SKM-1 (cell line): ENCODE measurements at regions not wholly inside any gene's neighbourhood (a gene's known extent, or its start where the extent isn't known, plus 50 kb on each side); places are given as distances from the start of the nearest gene placed in this dataset.

Source experiments
- DNase-seq: peaks from one replicate; lab custom pipeline; 2025; ENCODE audit not compliant: unreplicated experiment; lab: John Stamatoyannopoulos, UW

DNA sequence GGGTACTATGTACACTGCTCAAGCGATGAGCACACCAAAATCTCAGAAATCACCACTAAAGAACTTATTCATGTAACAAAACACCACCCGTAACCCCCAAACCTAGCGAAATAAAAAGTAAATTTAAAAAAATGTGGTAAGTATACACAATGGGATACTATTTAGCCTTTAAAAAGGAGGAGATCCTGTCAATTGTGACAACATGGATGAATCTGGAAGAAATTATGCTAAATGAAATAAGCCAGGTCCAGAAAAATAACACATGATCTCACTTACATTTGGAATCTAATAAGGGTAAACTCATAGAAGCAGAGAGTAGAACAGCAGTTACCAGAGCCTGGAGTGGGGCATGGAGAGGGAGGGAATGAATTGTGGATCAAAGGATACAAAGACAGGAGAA is 98.5 kb upstream of the SPATS2L start:
- DNase-seq = no peak

DNA sequence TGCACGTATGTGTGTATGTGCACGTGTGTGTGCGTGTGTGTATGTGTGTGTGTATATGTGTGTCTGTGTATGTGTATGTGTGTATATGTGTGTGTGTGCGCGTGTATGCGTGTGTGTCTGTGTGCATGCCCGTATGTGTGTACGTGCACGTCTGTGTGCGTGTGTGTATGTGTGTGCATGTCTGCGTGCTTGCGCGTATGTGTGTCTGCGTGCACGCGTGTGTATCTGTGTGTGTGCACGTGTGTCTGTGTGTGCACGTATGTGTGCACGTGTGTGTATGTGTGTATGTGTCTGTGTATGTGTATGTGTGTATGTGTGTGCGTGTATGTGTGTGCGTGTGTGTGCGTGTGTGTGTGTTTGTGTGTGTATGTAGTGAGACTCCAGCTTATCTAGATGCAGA is 97.5 kb upstream of the SPATS2L start:
- DNase-seq = no peak

DNA sequence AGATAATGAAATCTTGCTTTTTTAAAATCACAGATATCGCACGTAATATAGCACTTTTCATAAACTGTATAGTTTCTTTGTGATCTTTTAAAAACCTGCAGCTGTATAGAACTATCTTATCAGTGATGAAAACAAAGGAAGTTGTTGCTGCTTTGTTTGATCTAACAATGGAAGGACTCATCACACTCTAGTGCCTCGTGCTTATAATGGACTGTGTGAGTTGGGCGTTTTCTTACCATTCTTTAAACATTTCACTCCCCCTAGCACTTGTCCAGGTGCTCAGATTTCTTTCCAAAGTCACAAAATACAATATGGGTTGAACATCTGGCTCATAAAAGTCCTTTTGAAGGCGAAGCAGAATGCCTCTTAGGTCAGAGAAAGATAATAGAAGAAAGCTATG is 94.8 kb upstream of the SPATS2L start:
- DNase-seq = no peak

DNA sequence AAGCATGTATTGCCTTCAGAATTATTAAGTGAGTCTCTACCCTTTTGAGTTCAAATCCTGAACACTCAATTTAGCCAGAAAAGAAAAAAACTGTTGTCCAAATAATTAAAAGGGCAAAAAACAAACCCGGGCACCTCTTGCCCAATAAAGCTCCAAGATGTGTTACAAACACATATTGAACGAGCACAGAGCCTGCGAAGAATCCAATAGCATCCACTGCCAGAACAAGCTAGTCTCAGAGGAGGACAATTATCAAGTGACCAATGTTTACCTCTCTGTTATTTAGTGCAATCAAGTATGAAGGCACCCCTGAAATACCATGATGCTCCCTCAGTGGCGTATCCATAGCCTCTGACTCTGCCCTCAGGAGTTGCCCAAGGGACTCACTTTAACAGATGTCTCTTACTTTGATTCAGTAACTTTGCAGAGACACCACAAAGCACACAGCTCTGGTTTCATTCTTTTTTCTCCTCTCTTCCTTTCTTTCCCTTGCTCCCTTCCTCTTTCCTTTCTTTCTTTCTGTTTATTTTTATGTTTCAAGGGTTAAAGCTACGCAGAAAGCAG is 93.5 kb upstream of the SPATS2L start:
- no peak for DNase-seq

DNA sequence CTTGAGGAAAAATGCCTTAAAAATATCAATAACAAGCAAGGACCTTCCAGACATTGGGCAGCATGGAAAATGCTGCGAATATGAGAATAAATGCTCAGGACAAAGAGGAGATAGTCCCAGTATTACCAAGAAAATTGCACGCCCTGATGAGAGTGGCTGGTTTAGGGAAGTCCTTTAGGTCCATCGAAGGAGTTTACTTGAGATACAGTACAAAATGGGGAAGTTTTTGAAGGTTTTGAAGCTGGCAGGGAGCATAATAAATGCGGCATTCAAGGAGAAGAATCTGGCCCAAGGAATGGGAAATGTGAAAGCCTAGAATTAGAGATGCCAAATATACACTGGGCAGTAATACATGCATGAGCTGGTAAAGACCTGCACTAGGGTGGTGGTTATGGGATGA is 90.2 kb upstream of the SPATS2L start:
- DNase-seq = peak; percentile 26

DNA sequence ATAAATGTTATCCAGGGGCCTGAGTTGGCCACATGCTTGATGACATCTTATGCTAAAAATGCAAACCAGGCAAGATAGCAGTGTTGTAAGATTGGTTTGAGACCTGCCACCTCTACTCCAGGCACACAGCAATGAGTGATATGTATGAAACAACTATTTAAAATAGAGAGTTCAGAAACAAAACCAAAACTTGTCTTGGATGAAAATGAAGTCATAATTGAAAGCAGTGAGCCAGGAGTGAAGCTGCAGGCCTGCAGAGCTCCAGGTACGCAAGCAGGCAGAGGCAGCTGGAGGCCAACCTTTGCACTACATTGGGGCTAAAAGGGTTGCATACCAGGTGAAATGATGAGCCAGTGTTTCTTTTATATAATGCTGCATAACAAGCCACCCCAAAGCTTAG is 89.2 kb upstream of the SPATS2L start:
- no peak for DNase-seq

DNA sequence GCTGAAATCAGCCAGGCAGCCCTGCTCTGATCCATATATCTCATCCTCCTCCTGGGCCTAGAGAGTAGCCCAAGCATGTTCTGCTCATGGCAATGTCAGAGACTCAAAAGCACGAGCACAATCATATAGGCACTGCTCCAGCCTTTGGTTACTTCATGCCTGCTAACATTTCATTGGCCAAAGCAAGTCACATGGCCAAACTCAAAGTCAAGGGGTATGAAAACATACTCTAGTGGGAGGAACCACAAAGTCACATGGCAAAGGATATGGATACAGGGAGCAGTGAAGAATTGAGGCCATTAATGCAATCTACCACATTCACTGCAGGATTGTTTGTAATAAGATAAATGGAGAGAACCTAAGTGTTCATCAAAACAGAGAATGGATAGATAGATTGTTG is 87.8 kb upstream of the SPATS2L start:
- no peak for DNase-seq

DNA sequence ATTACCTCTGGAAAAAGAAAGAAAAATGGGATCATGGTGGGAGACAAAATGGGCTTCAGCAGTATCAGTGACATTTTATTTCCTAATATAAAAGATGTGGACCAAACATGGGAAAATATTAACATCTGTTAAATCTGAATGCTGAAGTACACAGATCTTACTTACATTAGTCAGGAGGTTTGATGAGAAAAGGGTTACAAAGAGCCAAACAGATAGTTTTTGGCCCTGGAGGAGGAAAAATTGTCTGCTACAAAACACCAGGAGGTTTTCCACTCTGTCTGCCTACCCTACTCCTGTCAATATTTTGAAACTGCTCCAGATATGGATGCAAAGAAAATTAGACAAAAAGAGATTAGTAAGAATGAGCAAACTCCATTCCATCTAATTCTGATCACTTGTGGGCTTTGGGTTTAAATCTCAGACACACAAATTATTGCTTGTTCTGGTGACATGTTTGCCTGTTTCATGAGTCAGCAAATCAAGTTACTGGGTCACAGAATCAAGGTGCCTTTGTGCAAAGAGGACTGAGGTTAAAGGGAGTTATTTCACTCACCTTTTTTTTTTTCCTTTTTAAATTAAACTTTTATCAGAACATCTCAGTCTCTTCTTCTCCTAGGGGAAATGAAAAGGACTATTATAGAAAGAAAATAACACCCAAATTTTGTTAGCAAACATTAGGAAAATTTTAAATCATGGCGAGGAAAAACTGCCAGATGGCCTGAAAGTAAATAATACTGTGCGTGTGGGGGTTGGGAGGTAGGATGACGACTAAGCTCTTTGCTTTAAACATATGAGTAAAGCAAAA is 87.0 kb upstream of the SPATS2L start:
- DNase-seq = no peak

DNA sequence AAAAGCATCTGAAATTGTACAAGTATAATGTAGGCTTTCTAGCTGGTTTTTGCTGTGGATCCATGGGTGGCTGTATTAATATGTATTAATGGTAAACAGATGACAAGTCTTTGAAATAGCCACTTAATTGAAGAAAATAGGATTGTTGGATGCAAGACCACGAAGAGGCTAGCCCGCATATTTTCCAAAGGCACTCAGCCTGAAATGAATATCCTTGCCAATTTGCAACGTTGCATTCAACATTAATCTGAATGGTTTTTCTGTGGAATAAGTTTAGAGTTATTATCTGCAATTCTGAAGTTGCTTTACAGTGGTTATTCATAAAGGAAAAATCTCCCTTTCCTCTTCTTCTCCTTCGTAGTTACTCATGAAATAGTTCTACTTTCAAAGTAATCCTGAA is 86.2 kb upstream of the SPATS2L start:
- no peak for DNase-seq

DNA sequence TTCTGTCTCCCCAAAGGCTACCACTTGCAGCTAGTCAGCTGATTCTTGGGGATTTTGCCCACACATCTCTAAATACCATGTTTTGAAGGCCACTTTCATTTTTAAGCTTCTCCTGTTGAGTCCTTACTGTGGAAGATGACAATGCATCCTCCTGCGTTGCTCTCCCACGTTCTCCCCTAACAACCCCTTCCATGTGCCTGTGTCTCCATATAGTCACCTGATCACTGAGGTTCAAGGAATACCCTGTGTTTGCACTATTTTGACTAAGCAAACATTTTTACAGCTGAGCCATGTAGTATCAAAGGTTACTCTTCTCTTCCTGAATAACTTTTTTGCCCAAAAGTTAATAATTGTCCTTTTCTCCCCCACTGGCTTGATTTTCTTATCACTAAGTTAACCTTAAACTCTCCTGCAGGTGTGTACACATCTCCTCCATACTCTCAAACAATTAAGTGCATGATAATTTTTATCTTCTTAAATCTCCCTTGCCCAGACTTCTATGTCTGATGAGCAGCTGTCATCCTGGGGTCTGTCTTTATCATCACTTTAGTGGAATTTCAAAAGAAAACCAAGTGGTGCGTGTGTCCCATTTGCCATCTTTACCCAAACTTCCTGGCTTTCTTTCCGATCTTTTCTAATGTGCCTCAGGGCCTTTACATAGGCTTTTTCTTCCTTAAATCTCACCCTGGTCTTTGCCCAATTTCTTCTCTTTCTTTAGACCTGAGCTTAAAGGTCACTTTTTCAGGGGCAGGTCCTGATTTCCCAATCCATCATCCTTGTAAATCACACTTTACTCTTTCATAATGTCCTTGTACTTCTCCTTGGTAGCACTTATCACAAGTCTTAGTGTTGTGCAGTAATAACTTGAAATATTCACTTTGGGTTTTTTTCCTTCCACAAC is 85.2 kb upstream of the SPATS2L start:
- no peak for DNase-seq

DNA sequence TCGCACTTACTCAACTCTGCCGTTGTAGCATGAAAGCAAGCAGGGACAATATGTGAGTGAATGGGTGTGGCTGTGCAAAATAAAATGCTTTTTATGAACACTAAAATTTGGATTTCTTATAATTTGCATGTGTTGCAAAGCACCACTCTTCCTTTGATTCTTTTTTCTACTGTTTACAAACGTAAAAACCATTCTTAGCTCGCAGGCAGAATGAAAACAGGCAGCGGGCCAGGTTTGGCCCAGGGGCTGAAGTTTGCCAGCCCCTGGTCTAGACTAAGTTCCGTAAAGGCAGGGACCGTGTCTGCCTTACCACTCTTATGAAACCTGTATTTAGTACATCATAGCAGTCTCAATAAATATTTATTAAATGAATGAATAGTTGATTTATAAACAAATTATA is 83.7 kb upstream of the SPATS2L start:
- DNase-seq = no peak

DNA sequence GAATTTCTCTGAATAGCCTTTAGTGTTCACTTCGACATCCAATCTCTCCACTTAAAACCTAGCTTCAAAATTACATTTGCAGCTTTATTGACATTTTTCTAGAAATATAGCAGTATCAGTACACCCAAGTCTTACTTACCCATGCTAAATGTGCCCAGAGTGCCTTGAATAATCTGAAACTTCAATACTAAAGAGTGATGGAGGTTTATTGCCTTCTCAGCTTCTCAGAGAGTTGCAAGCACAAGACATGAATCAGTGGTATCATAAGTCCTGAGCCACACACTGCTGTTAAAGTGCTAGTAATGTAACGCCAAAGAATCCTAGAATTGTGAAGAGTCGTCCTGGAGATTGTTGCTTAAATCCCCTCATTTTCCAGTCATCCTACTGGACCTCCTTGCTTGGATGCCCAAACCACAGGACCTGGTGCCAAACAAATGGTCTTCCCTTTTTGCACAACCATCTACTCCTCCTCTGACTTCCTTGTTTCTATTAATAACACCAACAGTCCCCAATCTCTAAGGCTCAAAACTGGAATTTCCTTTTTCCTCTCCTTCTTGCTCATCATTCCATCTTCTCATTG is 83.2 kb upstream of the SPATS2L start:
- no peak for DNase-seq

DNA sequence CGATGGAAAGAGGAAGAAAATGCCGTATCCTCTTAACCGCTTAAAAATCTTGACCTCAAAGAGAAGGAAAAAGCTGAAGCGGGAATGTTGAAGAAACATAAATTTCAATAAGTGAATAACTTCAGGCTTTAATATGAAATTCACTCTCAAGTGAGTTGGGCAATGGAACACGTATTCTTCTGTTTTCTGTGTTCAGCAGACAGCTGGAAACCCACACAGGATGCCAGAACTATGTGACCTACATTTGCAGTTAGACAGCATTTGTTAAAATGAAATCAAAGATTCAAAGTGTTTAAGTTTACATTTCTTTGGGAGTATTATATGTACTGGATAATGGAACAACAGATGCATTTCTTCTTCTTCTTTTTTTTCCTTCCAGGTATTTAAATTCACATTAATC is 80.5 kb upstream of the SPATS2L start:
- DNase-seq = no peak

DNA sequence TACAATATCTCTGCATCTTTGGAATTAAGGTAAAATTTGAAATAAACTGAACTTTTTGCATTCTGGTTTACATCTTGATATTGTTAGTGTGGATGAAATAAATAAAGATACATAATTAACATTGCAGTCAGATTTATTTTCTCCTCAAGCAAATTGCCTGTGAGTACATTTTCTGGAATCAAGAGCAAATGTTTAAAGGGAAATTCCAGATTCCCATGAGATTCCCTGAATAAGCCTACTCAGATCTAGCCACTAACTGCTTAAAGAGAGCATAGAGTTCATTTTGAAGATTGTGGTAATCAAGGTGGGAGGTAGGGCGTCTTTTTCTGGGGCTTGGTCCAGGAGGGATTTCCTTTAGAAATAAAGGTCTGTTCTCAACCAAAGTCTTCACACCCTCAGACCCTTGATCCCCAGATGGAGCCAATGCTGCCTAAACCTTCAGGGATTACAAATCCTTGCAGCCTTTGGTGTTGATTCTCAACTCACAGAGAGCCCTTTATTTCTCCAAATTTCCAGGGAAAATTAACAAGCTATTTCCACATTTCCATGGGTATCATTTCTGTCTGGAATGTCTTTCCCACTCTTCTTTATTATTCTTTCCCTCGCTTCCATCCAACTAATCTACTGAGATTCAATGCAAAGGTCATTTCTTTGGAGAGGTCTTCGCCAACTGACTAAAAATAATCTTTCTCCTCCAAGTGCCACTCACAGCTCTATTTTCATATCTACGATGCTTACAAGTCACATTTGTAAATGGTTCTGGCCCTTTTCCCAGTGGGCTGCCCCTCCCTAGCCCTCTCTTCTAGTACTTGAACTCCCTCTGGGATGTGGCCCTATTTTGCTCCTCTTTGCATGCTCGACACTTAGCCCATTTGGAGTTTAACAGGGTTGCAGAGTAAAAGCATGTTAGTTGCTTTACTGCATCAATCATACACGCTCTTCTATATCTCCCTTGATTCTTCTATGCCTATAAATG is 79.8 kb upstream of the SPATS2L start:
- DNase-seq = no peak

DNA sequence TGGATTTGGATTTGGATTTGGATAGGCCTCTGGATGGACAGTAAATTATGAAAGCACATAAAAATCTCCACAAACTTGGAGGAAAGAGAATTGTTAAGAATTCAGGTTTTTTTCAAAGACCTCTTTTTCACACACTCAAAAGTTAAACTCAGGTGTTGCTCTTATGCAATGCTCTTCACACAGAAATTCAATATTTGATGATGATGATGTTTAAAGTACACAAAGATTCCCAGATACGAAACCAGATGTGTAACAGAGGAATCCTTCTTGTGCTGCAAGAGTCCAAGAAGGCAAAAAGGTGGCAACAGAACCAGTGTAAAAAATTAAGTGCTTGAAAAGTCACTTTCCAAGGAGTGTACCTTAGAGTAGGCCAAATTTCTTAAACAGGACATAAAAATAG is 75.8 kb upstream of the SPATS2L start:
- DNase-seq = no peak

DNA sequence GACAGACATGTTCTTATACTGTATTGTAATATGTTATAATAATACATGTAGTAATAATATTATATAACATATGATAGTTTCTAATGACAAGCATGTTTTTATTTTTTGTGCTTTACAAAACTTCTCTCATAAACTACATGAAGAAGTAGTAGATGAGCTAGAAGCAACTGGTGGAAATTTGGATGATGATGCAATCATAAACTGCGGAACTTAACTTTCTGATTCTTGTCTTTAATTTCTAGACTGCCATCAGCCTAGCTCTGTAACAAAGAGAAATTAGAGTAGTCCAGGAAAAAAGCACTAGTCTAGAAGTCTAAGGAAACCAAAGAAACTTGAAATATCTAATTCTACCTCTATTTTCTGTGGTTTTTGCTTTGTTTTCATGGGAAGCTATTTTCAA is 71.0 kb upstream of the SPATS2L start:
- DNase-seq = no peak

DNA sequence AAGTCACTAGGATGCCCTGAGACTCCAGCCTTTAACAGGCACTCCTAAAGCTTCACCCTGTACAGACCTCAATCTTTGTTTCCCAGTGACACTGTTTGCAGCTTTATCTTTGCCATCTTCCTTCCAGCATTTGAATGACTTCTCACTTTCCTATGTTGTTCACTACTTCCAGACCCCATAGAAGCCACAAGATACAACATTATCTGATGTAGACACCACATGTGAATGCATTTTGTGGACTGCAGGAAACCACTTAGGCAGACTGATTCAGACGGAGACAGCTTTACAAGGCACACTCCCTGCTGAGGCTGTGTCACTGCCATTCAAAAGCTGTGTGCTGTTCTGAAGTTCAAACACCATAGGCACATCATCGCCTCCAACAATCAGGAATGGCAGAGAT is 67.3 kb upstream of the SPATS2L start:
- no peak for DNase-seq

DNA sequence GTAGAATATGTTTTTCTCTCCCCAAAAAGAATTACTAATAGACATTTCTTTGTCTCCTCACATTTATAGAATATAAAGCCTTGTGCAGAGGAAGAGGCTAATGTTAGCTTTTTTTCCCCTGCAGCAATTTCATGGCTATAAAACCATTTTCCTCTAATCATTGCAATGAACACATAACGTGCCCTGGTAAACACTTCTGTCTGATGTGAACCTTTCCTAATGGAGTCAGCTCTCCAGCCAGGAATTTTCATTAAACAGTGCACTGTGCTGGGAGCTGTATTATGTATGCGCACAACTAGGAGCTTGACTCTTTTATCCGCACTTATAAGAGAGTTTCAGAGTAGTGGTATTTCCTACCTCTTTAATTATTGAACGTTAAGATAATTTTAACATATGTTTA is 63.9 kb upstream of the SPATS2L start:
- DNase-seq = no peak

DNA sequence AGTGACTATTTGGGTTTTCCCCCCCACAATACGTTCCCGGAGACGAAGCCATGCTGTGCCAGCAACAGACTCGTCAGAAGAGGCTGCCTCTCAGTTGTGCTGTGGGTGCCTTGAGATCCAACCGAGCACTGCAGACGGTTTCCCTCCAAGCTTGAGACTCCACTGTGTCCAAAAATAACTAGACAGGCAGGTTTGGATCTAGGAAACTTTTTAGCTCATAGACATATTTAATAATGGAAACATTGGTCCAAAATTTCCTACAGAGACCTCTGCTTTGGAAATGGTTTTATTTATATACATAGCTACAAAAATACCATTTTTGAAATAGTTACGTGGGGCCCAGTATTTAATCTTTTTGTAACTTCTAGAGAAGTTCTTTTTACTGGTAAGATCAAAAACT is 63.1 kb upstream of the SPATS2L start:
- no peak for DNase-seq

DNA sequence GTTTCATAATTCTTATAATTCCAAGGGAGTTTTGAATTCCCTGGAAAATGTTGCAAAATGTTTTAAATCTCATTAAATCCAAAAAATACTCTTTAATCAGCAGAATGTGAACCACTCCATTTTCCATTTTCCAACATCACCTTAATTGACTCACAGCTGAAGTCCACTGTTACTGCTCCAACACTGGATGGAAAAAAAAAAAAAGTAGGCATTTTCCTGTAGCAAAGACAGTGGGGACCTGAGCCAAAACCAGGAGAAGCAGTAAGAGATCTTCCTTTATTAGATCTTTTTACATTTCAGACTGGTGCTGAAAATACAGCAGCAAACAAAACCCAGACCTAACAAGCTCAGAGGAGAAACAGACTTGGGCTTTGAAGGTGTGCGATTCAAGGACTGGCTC is 62.4 kb upstream of the SPATS2L start:
- DNase-seq = no peak

DNA sequence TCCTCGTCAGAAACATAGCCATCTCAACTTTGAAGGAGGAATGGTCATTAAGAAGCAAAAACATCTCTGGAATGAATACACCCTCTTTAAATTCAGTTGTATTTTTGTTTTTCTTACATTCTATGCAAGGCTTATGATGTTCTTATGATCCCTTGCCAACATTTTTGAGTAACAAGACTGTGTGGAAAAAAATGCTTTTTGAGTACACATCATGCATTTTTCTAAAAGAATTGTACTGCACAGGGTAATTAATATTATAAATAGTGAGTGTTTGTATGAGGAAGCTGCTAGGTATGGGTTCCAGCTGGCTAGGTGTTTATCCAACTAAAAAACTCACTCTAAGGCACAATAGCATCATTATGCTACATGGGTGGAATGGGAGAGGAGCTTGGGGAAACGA is 59.0 kb upstream of the SPATS2L start:
- no peak for DNase-seq
